Keratinocyte (primary cell): ENCODE measurements at regions not wholly inside any gene's neighbourhood (a gene's known extent, or its start where the extent isn't known, plus 50 kb on each side); places are given as distances from the start of the nearest gene placed in this dataset.

ENCODE experiments used
- DNase-seq: peaks from one replicate; pipeline ENCODE4 v3.0.0-alpha.2; 2011; ENCODE audit warnings: low read depth, missing footprints, low spot score
- FAIRE-seq: peaks from 2 replicates; lab custom pipeline; 2011; peaks lifted over from hg19 to GRCh38; lab: Jason Lieb, UNC
- H2AFZ ChIP-seq: 2 replicates; pipeline ENCODE4 v1.6.0; 2012; ENCODE audit warnings: low read length, control low read depth, inconsistent platforms; ENCODE audit not compliant: control insufficient read depth
- H3K27ac ChIP-seq: 2 replicates; pipeline ENCODE4 v1.5.1; 2011; ENCODE audit warnings: low read length; ENCODE audit not compliant: control insufficient read depth, insufficient read depth
- H3K27me3 ChIP-seq: 3 replicates; pipeline ENCODE4 v1.6.0; 2011; ENCODE audit warnings: low read length; ENCODE audit not compliant: control insufficient read depth, insufficient read depth; ENCODE audit errors: extremely low read depth
- H3K36me3 ChIP-seq, 2 experiments: 2 replicates in 1 of 2; 3 replicates in 1 of 2; pipeline ENCODE4 v1.5.1; 2011; ENCODE audit warnings: low read length in 2 of 2, mild to moderate bottlenecking in 1 of 2; ENCODE audit not compliant: control insufficient read depth in 2 of 2, insufficient read depth in 2 of 2; ENCODE audit errors: extremely low read depth in 1 of 2
- H3K4me1 ChIP-seq: 3 replicates; pipeline ENCODE4 v1.5.1; 2011; ENCODE audit warnings: low read length; ENCODE audit not compliant: control insufficient read depth, insufficient read depth; ENCODE audit errors: extremely low read depth
- H3K4me2 ChIP-seq: 3 replicates; pipeline ENCODE4 v1.6.0; 2011; ENCODE audit warnings: low read depth, low read length; ENCODE audit not compliant: control insufficient read depth, insufficient read depth; ENCODE audit errors: extremely low read depth
- H3K4me3 ChIP-seq, 3 experiments: fragments of 200-600 bp in 1 of 3; sonication (generic) in 1 of 3; 2 replicates in 2 of 3; 3 replicates in 1 of 3; pipeline ENCODE4 v1.5.1; 2011 to 2016; ENCODE audit warnings: low read length in 3 of 3, mild to moderate bottlenecking in 3 of 3, control low read depth in 2 of 3, inconsistent platforms in 1 of 3, low read depth in 1 of 3, mixed read lengths in 1 of 3, mixed run types in 1 of 3, moderate library complexity in 1 of 3; ENCODE audit not compliant: control insufficient read depth in 2 of 3, insufficient read depth in 2 of 3; ENCODE audit errors: extremely low read depth in 1 of 3
- H3K79me2 ChIP-seq: 2 replicates; pipeline ENCODE4 v1.6.0; 2012; ENCODE audit warnings: low read length; ENCODE audit not compliant: control insufficient read depth, insufficient read depth
- H3K9ac ChIP-seq: 3 replicates; pipeline ENCODE4 v1.6.0; 2011; ENCODE audit warnings: low read length; ENCODE audit not compliant: control insufficient read depth, insufficient read depth; ENCODE audit errors: extremely low read depth
- H3K9me1 ChIP-seq: 3 replicates; pipeline ENCODE4 v1.6.0; 2011; ENCODE audit warnings: low read length; ENCODE audit not compliant: control insufficient read depth, insufficient read depth; ENCODE audit errors: extremely low read depth
- H3K9me3 ChIP-seq: 2 replicates; pipeline ENCODE4 v1.5.1; 2012; ENCODE audit warnings: low read depth, low read length; ENCODE audit not compliant: control insufficient read depth
- H4K20me1 ChIP-seq: 3 replicates; pipeline ENCODE4 v1.6.0; 2011; ENCODE audit warnings: low read length; ENCODE audit not compliant: control insufficient read depth, insufficient read depth; ENCODE audit errors: extremely low read depth
- CTCF ChIP-seq, 3 experiments: IDR thresholded peaks in 1 of 3; conservative IDR thresholded peaks in 1 of 3; optimal IDR thresholded peaks in 1 of 3; 2 replicates in 2 of 3; 3 replicates in 1 of 3; pipeline versions ENCODE3 to v1.5.1; 2011; ENCODE audit warnings: low read length in 3 of 3, mild to moderate bottlenecking in 3 of 3, moderate library complexity in 2 of 3, control low read depth in 1 of 3, inconsistent platforms in 1 of 3; ENCODE audit not compliant: insufficient read depth in 2 of 3; ENCODE audit errors: extremely low read depth in 1 of 3
- EZH2 ChIP-seq: IDR thresholded peaks from one replicate; pipeline ENCODE4 v1.6.1; 2012; ENCODE audit warnings: inconsistent platforms, mild to moderate bottlenecking, low read length, moderate library complexity
- dilution Hi-C: fragments of 300-500 bp; cut with MboI; formaldehyde crosslinking; loops from one replicate; pipeline ENCODE4 v1.7.0; 2020; ENCODE audit warnings: low sequenced_read_pairs; ENCODE audit not compliant: extremely low pct_ligation_motif_present

DNA sequence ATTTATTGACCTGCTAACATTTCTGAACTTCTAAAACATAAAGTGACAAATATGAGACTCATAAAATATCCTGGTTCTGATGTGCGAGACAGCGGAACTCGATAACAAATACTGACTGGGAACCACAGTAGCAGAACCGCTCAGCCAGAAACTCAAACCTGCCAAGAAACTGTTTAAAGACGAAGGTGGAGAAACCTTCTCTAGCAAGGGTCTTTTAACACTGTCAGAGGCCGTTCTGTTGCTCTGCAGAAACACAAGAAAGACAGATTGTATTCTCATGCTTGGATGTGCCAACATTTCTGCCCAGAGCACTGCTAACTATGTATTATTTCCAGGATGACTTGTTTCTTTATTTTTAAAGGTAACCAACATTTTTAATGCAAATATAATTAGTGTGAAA, 514.8 kb upstream of the ADARB2 start:
- no peaks in the 10 kb centered on the region for H3K27me3 ChIP-seq
- no peaks in the 10 kb centered on the region for H3K9me3 ChIP-seq
- TF ChIP-seq EZH2 (no peak), CTCF (optimal IDR thresholded peaks at IDR 0.05 in 1 of 3, IDR thresholded peaks at IDR 0.05 in 1 of 3, conservative IDR thresholded peaks at IDR 0.05 in 1 of 3; ENCODE audit: extremely low read depth in 1 of 3, insufficient read depth in 2 of 3, low read length in 3 of 3) (no peak)
- no peaks in the 10 kb centered on the region for H3K36me3 ChIP-seq
- no peak overlapping the region for H2AFZ ChIP-seq
- FAIRE-seq: no peak
- H3K27ac ChIP-seq: no peak overlapping the region
- no peaks in the 10 kb centered on the region for H3K9me1 ChIP-seq
- DNase-seq: no peak
- H4K20me1 ChIP-seq: no peaks in the 10 kb centered on the region
- dilution Hi-C loops: no loop called here
- H3K9ac ChIP-seq: no peak overlapping the region
- H3K4me1 ChIP-seq: no peaks in the 10 kb centered on the region
- no peak overlapping the region for H3K4me2 ChIP-seq
- no peak overlapping the region for H3K4me3 ChIP-seq
- no peaks in the 10 kb centered on the region for H3K79me2 ChIP-seq

DNA sequence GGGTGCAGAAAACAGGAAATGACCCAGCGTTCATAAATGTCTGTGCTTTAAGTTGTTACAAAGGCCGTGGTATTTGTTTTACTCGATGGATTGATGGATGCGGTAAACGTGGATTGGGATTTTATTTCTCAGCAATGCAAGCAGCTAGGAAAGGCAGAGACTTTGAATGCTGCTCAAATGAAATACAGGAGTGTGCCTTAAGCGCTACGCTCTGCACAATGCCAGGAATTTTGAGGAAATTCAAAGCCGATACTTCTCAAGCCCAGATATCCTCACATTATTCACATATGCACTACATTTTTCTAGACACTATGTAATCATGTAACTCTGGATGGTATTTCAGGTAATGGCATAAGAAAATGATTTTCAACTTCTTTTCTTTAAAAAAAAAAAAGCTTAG, 514.3 kb upstream of the ADARB2 start:
- Histone ChIP-seq H3K27ac (no peak overlapping the region), H2AFZ (no peak overlapping the region), H3K9me3 (no peaks in the 10 kb centered on the region), H3K36me3 (no peaks in the 10 kb centered on the region), H3K9me1 (no peaks in the 10 kb centered on the region), H3K4me2 (no peak overlapping the region), H3K4me1 (no peaks in the 10 kb centered on the region), H3K4me3 (no peak overlapping the region), H3K79me2 (no peaks in the 10 kb centered on the region), H3K9ac (no peak overlapping the region), H4K20me1 (no peaks in the 10 kb centered on the region), H3K27me3 (no peaks in the 10 kb centered on the region)
- FAIRE-seq: no peak
- no peak for DNase-seq
- dilution Hi-C loops: no loop called here
- TF ChIP-seq CTCF (optimal IDR thresholded peaks at IDR 0.05 in 1 of 3, IDR thresholded peaks at IDR 0.05 in 1 of 3, conservative IDR thresholded peaks at IDR 0.05 in 1 of 3; ENCODE audit: extremely low read depth in 1 of 3, insufficient read depth in 2 of 3, low read length in 3 of 3): no peak
- no peak for TF ChIP-seq EZH2
